GM19463 (cell line): ENCODE measurements at regions not wholly inside any gene's neighbourhood (a gene's known extent, or its start where the extent isn't known, plus 50 kb on each side); places are given as distances from the start of the nearest gene placed in this dataset.

Experiments
- ATAC-seq: cut with Tn5 transposase; IDR thresholded peaks from one replicate; pipeline ENCODE4 v1.9.1; 2021; ENCODE audit warnings: mild to moderate bottlenecking, moderate library complexity; ENCODE audit not compliant: unreplicated experiment

- ATAC-seq: no peak
Observed at GRCh38 chr13:103147961-103148360, 81.7 kb upstream of the SLC10A2 start.

GRCh38 chr13:103145442-103145841, 79.2 kb upstream of the SLC10A2 start:
- no peak for ATAC-seq

GRCh38 chr13:103143432-103143831, 77.2 kb upstream of the SLC10A2 start:
- ATAC-seq: no peak

GRCh38 chr13:103142151-103142550, 75.9 kb upstream of the SLC10A2 start:
- ATAC-seq: no peak

- peak; percentile 95 for ATAC-seq
Observed at GRCh38 chr13:103140001-103140671, 73.9 kb upstream of the SLC10A2 start.

- ATAC-seq: peak; percentile 31
Observed at GRCh38 chr13:103134271-103134670, 68.1 kb upstream of the SLC10A2 start.

- no peak for ATAC-seq
Observed at GRCh38 chr13:103133556-103133955, 67.3 kb upstream of the SLC10A2 start.

- peak; percentile 73 for ATAC-seq
Observed at GRCh38 chr13:103130681-103131210, 64.5 kb upstream of the SLC10A2 start.

- peak; percentile 4 for ATAC-seq
Observed at GRCh38 chr13:103130146-103130545, 63.9 kb upstream of the SLC10A2 start.
